ENCODE measurements at regions not wholly inside any gene's neighbourhood (a gene's known extent, or its start where the extent isn't known, plus 50 kb on each side); places are given as distances from the start of the nearest gene placed in this dataset.
"Not testable (repeated sequence)": the region's sequence is repeated elsewhere in the genome, so short reads cannot be mapped to it uniquely, and the experiment has no call there.

- H3K9me3 ChIP-seq = no peaks in the 10 kb centered on the region
- no peaks in the 10 kb centered on the region for H3K36me3 ChIP-seq
- no peak overlapping the region for H3K27ac ChIP-seq
- no peak overlapping the region for H3K4me3 ChIP-seq
- in situ Hi-C loops (cut with MboI; ENCODE audit: low pct_ligation_motif_present in 1 of 4, low pct_unique_long_range_greater_than_20kb in 1 of 4, low sequenced_read_pairs in 3 of 4) = no loop called here
- intact Hi-C loops (cut with DNase I; ENCODE audit: low total_unique reads) = no loop called here
- WGBS, 2 donors (ENCODE audit: low coverage in 1 of 2) = 85% methylated on average over 2 of the region's 2 CpGs; no CpG with 5 or more reads in 1 of the 2 donors
- no peaks in the 10 kb centered on the region for H3K27me3 ChIP-seq
- no peak for DNase-seq
- no peak for TF ChIP-seq POLR2A (IDR thresholded peaks at IDR 0.05)
- no peak for TF ChIP-seq CTCF (IDR thresholded peaks at IDR 0.05)
- TF ChIP-seq EP300 (IDR thresholded peaks at IDR 0.05; ENCODE audit: low read depth) = no peak
- TF ChIP-seq POLR2AphosphoS5 (IDR thresholded peaks at IDR 0.05) = no peak
- H3K4me1 ChIP-seq = no peaks in the 10 kb centered on the region
These were observed 77.6 kb upstream of the FRMPD4 start for GRCh38 chrX:12060489-12061260.

DNA sequence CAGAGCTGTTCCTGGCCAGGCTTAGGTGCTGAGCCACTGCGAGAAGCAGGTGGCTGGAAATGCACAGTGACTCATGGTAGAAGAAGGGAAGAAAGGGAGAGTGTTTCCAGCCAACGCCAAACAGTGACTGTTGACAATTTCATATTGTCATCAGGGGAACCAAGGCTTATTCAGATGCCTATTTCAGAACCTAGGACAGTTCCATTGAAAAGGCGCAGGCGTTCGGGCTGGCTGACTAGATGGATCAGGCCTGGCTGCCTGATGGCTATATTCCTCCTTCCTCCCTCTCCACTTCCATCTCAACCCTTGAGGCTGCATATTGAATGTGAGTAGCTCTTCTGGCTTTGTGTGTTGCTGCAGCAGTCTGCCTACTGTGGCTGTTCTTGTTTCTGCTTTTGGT lies 73.0 kb upstream of the FRMPD4 start:
- intact Hi-C loops (cut with DNase I; ENCODE audit: low total_unique reads) (no loop called here), in situ Hi-C loops (cut with MboI; ENCODE audit: low pct_ligation_motif_present in 1 of 4, low pct_unique_long_range_greater_than_20kb in 1 of 4, low sequenced_read_pairs in 3 of 4) (no loop called here)
- DNase-seq = no peak
- no peaks in the 10 kb centered on the region for H3K27me3 ChIP-seq
- no peaks in the 10 kb centered on the region for H3K4me1 ChIP-seq
- no peaks in the 10 kb centered on the region for H3K9me3 ChIP-seq
- no peak overlapping the region for H3K4me3 ChIP-seq
- H3K36me3 ChIP-seq = no peaks in the 10 kb centered on the region
- no peak for TF ChIP-seq POLR2A (IDR thresholded peaks at IDR 0.05)
- no peak for TF ChIP-seq POLR2AphosphoS5 (IDR thresholded peaks at IDR 0.05)
- TF ChIP-seq EP300 (IDR thresholded peaks at IDR 0.05; ENCODE audit: low read depth) = no peak
- no peak for TF ChIP-seq CTCF (IDR thresholded peaks at IDR 0.05)
- no peak overlapping the region for H3K27ac ChIP-seq
- 36 to 80% methylated on average over 1 to 5 of the region's 5 CpGs for WGBS, 2 donors (ENCODE audit: low coverage in 1 of 2)

DNA sequence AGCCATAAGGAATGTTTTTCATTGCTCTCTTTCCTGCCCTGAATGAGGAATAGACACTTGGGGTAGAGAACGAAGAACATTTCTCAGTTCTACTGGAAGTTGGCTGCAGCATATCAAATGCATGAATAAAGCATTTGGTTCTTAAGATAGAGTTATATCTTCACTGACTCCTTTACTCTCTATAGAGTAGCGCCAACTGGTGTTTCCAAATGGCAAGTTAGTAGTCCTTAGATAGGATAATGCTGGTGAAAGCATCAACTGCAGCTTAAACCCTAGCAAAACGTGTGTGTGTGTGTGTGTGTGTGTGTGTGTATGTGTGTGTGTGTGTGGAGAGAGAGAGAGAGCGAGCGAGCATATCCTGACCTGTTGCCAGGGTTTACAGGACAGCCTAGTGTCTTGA lies 62.2 kb upstream of the FRMPD4 start:
- no peak for TF ChIP-seq CTCF (IDR thresholded peaks at IDR 0.05)
- TF ChIP-seq POLR2AphosphoS5 (IDR thresholded peaks at IDR 0.05) = no peak
- no peak for TF ChIP-seq POLR2A (IDR thresholded peaks at IDR 0.05)
- TF ChIP-seq EP300 (IDR thresholded peaks at IDR 0.05; ENCODE audit: low read depth) = no peak
- in situ Hi-C loops (cut with MboI; ENCODE audit: low pct_ligation_motif_present in 1 of 4, low pct_unique_long_range_greater_than_20kb in 1 of 4, low sequenced_read_pairs in 3 of 4) (no loop called here), intact Hi-C loops (cut with DNase I; ENCODE audit: low total_unique reads) (no loop called here)
- H3K9me3 ChIP-seq = no peaks in the 10 kb centered on the region
- H3K4me1 ChIP-seq = no peaks in the 10 kb centered on the region
- DNase-seq = no peak
- H3K27ac ChIP-seq = no peak overlapping the region
- WGBS, 2 donors (ENCODE audit: low coverage in 1 of 2) = 58% methylated on average over 5 of the region's 5 CpGs; no CpG with 5 or more reads in 1 of the 2 donors
- no peaks in the 10 kb centered on the region for H3K27me3 ChIP-seq
- no peaks in the 10 kb centered on the region for H3K36me3 ChIP-seq
- no peak overlapping the region for H3K4me3 ChIP-seq

- intact Hi-C loops (cut with DNase I; ENCODE audit: low total_unique reads) (loop anchor here (10.0 kb wide), 1 partner anchor 625 kb away; no protein-coding TSS in a partner anchor), in situ Hi-C loops (cut with MboI; ENCODE audit: low pct_ligation_motif_present in 1 of 4, low pct_unique_long_range_greater_than_20kb in 1 of 4, low sequenced_read_pairs in 3 of 4) (no loop called here)
- H3K4me3 ChIP-seq = no peak overlapping the region
- WGBS, 2 donors (ENCODE audit: low coverage in 1 of 2) = 19% methylated on average over 1 of the region's 1 CpG; no CpG with 5 or more reads in 1 of the 2 donors
- no peak overlapping the region for H3K27ac ChIP-seq
- no peaks in the 10 kb centered on the region for H3K27me3 ChIP-seq
- no peak for TF ChIP-seq POLR2A (IDR thresholded peaks at IDR 0.05)
- TF ChIP-seq EP300 (IDR thresholded peaks at IDR 0.05; ENCODE audit: low read depth) = no peak
- no peak for TF ChIP-seq POLR2AphosphoS5 (IDR thresholded peaks at IDR 0.05)
- peak; percentile 21 to 45 (median 25) for TF ChIP-seq CTCF (IDR thresholded peaks at IDR 0.05)
- H3K4me1 ChIP-seq = no peaks in the 10 kb centered on the region
- no peaks in the 10 kb centered on the region for H3K36me3 ChIP-seq
- no peaks in the 10 kb centered on the region for H3K9me3 ChIP-seq
- no peak for DNase-seq
These were observed 58.0 kb upstream of the FRMPD4 start for GRCh38 chrX:12080265-12080664.

- H3K4me1 ChIP-seq; H3K27me3 ChIP-seq; in situ Hi-C loops (cut with MboI; ENCODE audit: low pct_ligation_motif_present in 1 of 4, low pct_unique_long_range_greater_than_20kb in 1 of 4, low sequenced_read_pairs in 3 of 4); H3K36me3 ChIP-seq; H3K27ac ChIP-seq; H3K4me3 ChIP-seq; DNase-seq; H3K9me3 ChIP-seq: not testable (repeated sequence)
- 93% methylated on average over 2 of the region's 2 CpGs; no CpG with 5 or more reads in 1 of the 2 donors for WGBS, 2 donors (ENCODE audit: low coverage in 1 of 2)
- intact Hi-C loops (cut with DNase I; ENCODE audit: low total_unique reads) = loop anchor here (10.0 kb wide), 1 partner anchor 622 kb away; no protein-coding TSS in a partner anchor
These were observed 55.3 kb upstream of the FRMPD4 start for GRCh38 chrX:12082959-12083358.

Data from transverse colon (tissue), 4 donors.